ENCODE measurements at regions not wholly inside any gene's neighbourhood (a gene's known extent, or its start where the extent isn't known, plus 50 kb on each side); places are given as distances from the start of the nearest gene placed in this dataset.

DNA sequence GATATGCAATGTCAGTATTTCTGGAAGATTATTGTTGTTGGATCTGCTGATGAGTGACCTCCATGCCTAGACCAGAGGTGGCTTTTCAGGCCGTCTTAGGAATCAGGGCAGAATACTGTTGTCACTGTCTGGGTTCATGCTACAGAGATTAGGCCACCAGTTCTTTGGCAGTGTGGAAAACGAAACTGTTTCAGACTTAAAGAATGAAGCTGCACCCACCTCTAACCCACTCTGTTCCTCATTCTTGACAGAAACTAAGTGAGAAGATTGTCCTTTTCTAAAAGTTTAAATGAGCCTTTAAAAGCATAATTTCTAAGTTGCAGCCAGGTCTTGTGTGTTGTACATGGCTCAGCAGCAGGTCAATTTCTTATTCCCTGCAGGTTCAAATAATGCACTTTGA is 444.3 kb downstream of the ENC1 start:
- ATAC-seq (no peak), DNase-seq (no peak)
- TF ChIP-seq, protein P1, sequence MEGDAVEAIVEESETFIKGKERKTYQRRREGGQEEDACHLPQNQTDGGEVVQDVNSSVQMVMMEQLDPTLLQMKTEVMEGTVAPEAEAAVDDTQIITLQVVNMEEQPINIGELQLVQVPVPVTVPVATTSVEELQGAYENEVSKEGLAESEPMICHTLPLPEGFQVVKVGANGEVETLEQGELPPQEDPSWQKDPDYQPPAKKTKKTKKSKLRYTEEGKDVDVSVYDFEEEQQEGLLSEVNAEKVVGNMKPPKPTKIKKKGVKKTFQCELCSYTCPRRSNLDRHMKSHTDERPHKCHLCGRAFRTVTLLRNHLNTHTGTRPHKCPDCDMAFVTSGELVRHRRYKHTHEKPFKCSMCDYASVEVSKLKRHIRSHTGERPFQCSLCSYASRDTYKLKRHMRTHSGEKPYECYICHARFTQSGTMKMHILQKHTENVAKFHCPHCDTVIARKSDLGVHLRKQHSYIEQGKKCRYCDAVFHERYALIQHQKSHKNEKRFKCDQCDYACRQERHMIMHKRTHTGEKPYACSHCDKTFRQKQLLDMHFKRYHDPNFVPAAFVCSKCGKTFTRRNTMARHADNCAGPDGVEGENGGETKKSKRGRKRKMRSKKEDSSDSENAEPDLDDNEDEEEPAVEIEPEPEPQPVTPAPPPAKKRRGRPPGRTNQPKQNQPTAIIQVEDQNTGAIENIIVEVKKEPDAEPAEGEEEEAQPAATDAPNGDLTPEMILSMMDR (IDR thresholded peaks at IDR 0.05), result no peak
- Histone ChIP-seq H3K9me3 (no peaks in the 10 kb centered on the region), H3K4me3 (no peak overlapping the region), H3K4me1 (ENCODE audit: low read depth) (no peaks in the 10 kb centered on the region), H3K36me3 (ENCODE audit: low read depth) (no peaks in the 10 kb centered on the region)
- intact Hi-C loops (cut with DNase I, micrococcal nuclease), result no loop called here

DNA sequence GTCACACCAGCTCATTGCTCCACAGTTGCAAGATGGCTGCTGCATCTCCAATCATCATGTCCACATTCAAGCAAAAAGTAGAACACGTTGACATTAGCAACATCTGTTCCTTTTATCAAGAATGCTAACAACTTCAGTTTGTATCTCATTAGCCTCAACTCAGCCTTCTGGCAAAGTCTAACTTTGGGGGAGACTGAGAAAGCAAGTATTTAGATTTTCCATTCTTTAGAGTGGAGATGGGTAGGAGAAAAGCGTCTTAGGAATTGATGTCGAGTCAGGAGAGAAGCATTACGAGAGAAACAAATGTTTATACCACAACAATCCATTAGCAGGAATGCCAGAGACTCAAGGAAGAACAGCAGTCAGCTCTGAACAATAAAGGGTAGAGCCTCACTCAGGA is 446.3 kb downstream of the ENC1 start:
- intact Hi-C loops (cut with DNase I, micrococcal nuclease), result no loop called here
- DNase-seq, result no peak

DNA sequence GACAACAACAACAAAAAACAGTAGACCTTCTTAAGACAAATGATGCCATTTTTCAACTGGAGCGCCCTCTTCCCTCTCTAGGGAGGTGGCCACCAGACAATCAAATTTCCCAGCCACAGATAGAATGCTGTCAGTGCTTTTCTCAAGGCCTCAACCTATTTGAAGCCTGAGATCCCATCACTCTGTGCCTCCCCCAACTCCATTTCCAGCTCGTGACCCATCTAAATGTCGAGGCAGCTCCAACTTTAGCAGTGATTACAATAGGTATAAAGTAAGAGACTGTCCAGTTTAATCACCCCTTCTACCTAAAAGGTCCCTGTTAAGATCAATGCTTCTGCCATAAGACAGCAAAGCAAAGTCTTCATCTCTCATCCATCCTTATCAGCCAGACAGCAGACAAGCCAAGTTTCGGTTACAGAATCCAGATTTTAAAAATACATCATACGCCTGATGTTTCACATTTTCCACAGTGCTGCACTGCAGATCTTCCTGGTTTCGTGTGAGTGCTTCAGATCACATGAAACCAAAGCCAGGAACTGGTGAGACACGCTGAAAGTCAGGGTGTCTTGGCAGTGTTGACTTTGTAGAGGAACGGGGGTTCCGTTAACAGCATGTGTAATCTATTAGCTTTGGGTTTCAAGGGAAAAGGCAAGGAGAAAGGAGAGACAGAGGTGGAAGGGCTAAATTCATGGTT is 447.8 kb downstream of the ENC1 start:
- H3K4me3 ChIP-seq, result no peak overlapping the region
- DNase-seq (no peak), ATAC-seq (no peak)
- no peaks in the 10 kb centered on the region for H3K9me3 ChIP-seq
- no peaks in the 10 kb centered on the region for H3K36me3 ChIP-seq (ENCODE audit: low read depth)
- intact Hi-C loops (cut with DNase I, micrococcal nuclease), result no loop called here
- TF ChIP-seq, protein P1 (IDR thresholded peaks at IDR 0.05), result no peak
- no peaks in the 10 kb centered on the region for H3K4me1 ChIP-seq (ENCODE audit: low read depth)

More for the DNA sequence above, 446.3 kb downstream of the ENC1 start:
- H3K9me3 ChIP-seq, result no peaks in the 10 kb centered on the region
- no peaks in the 10 kb centered on the region for H3K4me1 ChIP-seq (ENCODE audit: low read depth)
- TF ChIP-seq, protein P1 (IDR thresholded peaks at IDR 0.05), result no peak
- no peak overlapping the region for H3K4me3 ChIP-seq
- H3K36me3 ChIP-seq (ENCODE audit: low read depth), result no peaks in the 10 kb centered on the region
- ATAC-seq, result no peak

DNA sequence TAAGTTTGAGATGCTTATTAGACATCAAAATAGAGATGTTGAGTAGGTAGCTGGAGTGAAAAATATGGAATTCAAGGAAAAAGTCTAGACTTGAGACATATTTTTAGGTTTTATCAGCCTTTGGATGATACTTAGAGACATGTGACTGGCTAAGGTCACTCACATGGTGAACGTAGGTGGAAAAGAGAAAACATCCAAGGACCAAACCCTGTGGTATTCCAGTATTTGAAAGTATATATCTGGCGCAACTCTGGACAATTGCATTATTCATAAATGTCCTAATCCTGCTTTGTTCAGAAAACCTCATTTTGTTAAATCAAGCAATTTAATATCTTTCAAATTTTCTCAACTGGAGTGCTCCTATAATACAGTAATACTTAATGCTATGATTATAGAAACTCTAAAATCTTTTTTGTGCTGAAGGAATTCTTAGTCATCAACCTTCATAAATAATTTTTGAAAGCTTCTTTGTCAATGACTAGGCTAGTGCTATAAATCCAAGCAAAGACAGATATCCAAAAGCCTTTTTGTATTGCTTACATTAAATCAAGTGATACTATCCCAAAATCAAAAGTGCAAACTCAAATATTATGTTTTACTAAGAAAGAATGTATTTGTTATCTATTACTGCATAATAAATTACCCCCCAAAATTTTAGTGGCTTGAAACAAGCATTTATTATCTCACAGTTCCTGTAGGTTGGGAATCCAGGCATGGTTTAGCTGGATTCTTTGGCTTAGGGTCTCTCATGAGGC is 452.0 kb downstream of the ENC1 start:
- H3K4me3 ChIP-seq, result no peak overlapping the region
- intact Hi-C loops (cut with DNase I, micrococcal nuclease), result no loop called here
- TF ChIP-seq, protein P1 (IDR thresholded peaks at IDR 0.05), result no peak
- no peaks in the 10 kb centered on the region for H3K36me3 ChIP-seq (ENCODE audit: low read depth)
- DNase-seq, result no peak
- ATAC-seq, result no peak
- no peaks in the 10 kb centered on the region for H3K4me1 ChIP-seq (ENCODE audit: low read depth)
- no peaks in the 10 kb centered on the region for H3K9me3 ChIP-seq

DNA sequence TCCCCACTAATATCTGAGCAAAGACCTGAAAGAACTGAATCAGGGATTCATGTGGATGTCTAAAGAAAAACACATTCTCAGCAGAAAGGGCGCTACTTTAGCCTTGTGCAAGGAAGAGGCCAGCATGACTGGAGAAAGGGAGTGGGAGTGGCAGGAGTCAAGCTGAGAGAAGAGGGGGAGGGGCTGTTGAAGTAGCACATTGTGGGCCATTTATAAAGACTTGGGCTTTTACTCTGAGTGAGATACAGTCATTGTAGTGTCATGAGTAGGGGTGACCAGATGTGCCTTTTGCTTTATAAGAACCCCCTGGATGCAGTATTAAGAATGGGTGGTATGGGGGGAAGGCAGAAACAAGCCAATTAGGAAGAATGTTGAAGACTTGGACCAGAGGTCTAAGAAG is 452.8 kb downstream of the ENC1 start:
- no peaks in the 10 kb centered on the region for H3K4me1 ChIP-seq (ENCODE audit: low read depth)
- DNase-seq (no peak), ATAC-seq (no peak)
- intact Hi-C loops (cut with DNase I, micrococcal nuclease), result no loop called here
- TF ChIP-seq, protein P1 (IDR thresholded peaks at IDR 0.05), result no peak
- no peaks in the 10 kb centered on the region for H3K9me3 ChIP-seq
- no peak overlapping the region for H3K4me3 ChIP-seq
- H3K36me3 ChIP-seq (ENCODE audit: low read depth), result no peaks in the 10 kb centered on the region
